ENCODE measurements at regions not wholly inside any gene's neighbourhood (a gene's known extent, or its start where the extent isn't known, plus 50 kb on each side); places are given as distances from the start of the nearest gene placed in this dataset.
A peak's percentile ranks its signal among the peaks of the same experiment; 100 is the strongest.

DNA sequence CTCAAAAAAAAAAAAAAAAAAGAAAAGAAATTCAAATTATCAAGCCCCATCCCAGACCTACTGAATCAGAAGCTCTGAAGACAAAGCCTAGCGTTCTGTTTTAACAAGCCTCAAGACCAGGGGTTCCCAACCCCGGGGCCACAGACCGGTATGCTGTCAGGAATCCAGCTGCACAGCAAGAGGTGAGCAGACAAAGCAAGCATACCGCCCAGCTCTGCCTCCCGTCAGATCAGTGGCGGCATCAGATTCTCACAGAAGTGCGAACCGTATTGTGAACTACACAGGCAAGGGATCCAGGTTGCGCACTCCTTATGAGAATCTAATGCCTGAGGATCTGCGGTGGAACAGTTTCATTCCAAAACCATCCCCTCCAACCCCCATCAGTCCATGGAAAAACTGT, 57.8 kb upstream of the RASAL2 start:
- TF ChIP-seq ZC3H10 (CRISPR knock-in tag; IDR thresholded peaks at IDR 0.05): no peak
- TF ChIP-seq, protein P1, sequence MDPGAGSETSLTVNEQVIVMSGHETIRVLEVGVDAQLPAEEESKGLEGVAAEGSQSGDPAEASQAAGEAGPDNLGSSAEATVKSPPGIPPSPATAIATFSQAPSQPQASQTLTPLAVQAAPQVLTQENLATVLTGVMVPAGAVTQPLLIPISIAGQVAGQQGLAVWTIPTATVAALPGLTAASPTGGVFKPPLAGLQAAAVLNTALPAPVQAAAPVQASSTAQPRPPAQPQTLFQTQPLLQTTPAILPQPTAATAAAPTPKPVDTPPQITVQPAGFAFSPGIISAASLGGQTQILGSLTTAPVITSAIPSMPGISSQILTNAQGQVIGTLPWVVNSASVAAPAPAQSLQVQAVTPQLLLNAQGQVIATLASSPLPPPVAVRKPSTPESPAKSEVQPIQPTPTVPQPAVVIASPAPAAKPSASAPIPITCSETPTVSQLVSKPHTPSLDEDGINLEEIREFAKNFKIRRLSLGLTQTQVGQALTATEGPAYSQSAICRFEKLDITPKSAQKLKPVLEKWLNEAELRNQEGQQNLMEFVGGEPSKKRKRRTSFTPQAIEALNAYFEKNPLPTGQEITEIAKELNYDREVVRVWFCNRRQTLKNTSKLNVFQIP (CRISPR knock-in tag; IDR thresholded peaks at IDR 0.05; ENCODE audit: borderline replicate concordance, low read depth): no peak
- TF ChIP-seq ZFP3 (CRISPR knock-in tag; IDR thresholded peaks at IDR 0.05): no peak
- no peak for TF ChIP-seq ZNF565 (CRISPR knock-in tag; conservative IDR thresholded peaks at IDR 0.05; ENCODE audit: low read depth)
- TF ChIP-seq SNAI2 (CRISPR knock-in tag; IDR thresholded peaks at IDR 0.05): no peak
- TF ChIP-seq, protein P2, sequence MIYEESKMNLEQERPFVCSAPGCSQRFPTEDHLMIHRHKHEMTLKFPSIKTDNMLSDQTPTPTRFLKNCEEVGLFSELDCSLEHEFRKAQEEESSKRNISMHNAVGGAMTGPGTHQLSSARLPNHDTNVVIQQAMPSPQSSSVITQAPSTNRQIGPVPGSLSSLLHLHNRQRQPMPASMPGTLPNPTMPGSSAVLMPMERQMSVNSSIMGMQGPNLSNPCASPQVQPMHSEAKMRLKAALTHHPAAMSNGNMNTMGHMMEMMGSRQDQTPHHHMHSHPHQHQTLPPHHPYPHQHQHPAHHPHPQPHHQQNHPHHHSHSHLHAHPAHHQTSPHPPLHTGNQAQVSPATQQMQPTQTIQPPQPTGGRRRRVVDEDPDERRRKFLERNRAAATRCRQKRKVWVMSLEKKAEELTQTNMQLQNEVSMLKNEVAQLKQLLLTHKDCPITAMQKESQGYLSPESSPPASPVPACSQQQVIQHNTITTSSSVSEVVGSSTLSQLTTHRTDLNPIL (CRISPR knock-in tag; IDR thresholded peaks at IDR 0.05; ENCODE audit: low read depth): no peak
- no peak for TF ChIP-seq PPARA (CRISPR knock-in tag; IDR thresholded peaks at IDR 0.05; ENCODE audit: borderline replicate concordance)
- TF ChIP-seq, protein P3, sequence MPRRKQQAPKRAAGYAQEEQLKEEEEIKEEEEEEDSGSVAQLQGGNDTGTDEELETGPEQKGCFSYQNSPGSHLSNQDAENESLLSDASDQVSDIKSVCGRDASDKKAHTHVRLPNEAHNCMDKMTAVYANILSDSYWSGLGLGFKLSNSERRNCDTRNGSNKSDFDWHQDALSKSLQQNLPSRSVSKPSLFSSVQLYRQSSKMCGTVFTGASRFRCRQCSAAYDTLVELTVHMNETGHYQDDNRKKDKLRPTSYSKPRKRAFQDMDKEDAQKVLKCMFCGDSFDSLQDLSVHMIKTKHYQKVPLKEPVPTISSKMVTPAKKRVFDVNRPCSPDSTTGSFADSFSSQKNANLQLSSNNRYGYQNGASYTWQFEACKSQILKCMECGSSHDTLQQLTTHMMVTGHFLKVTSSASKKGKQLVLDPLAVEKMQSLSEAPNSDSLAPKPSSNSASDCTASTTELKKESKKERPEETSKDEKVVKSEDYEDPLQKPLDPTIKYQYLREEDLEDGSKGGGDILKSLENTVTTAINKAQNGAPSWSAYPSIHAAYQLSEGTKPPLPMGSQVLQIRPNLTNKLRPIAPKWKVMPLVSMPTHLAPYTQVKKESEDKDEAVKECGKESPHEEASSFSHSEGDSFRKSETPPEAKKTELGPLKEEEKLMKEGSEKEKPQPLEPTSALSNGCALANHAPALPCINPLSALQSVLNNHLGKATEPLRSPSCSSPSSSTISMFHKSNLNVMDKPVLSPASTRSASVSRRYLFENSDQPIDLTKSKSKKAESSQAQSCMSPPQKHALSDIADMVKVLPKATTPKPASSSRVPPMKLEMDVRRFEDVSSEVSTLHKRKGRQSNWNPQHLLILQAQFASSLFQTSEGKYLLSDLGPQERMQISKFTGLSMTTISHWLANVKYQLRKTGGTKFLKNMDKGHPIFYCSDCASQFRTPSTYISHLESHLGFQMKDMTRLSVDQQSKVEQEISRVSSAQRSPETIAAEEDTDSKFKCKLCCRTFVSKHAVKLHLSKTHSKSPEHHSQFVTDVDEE (CRISPR knock-in tag; IDR thresholded peaks at IDR 0.05): no peak
- TF ChIP-seq RARB (CRISPR knock-in tag; IDR thresholded peaks at IDR 0.05): no peak
- no peak for TF ChIP-seq OSR1 (CRISPR knock-in tag; IDR thresholded peaks at IDR 0.05)
- no peak for TF ChIP-seq BACH2 (CRISPR knock-in tag; IDR thresholded peaks at IDR 0.05; ENCODE audit: borderline replicate concordance)
- no peak for TF ChIP-seq ISL1 (CRISPR knock-in tag; IDR thresholded peaks at IDR 0.05)
- no peak for TF ChIP-seq TOX (CRISPR knock-in tag; IDR thresholded peaks at IDR 0.05; ENCODE audit: borderline replicate concordance)
- TF ChIP-seq CSDC2 (CRISPR knock-in tag; IDR thresholded peaks at IDR 0.05): no peak
- TF ChIP-seq, protein P4, sequence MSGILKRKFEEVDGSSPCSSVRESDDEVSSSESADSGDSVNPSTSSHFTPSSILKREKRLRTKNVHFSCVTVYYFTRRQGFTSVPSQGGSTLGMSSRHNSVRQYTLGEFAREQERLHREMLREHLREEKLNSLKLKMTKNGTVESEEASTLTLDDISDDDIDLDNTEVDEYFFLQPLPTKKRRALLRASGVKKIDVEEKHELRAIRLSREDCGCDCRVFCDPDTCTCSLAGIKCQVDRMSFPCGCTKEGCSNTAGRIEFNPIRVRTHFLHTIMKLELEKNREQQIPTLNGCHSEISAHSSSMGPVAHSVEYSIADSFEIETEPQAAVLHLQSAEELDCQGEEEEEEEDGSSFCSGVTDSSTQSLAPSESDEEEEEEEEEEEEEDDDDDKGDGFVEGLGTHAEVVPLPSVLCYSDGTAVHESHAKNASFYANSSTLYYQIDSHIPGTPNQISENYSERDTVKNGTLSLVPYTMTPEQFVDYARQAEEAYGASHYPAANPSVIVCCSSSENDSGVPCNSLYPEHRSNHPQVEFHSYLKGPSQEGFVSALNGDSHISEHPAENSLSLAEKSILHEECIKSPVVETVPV (CRISPR knock-in tag; IDR thresholded peaks at IDR 0.05): no peak
- TF ChIP-seq GLIS3 (CRISPR knock-in tag; IDR thresholded peaks at IDR 0.05): no peak
- TF ChIP-seq ZFP30 (CRISPR knock-in tag; IDR thresholded peaks at IDR 0.05): no peak
- TF ChIP-seq, protein P5, sequence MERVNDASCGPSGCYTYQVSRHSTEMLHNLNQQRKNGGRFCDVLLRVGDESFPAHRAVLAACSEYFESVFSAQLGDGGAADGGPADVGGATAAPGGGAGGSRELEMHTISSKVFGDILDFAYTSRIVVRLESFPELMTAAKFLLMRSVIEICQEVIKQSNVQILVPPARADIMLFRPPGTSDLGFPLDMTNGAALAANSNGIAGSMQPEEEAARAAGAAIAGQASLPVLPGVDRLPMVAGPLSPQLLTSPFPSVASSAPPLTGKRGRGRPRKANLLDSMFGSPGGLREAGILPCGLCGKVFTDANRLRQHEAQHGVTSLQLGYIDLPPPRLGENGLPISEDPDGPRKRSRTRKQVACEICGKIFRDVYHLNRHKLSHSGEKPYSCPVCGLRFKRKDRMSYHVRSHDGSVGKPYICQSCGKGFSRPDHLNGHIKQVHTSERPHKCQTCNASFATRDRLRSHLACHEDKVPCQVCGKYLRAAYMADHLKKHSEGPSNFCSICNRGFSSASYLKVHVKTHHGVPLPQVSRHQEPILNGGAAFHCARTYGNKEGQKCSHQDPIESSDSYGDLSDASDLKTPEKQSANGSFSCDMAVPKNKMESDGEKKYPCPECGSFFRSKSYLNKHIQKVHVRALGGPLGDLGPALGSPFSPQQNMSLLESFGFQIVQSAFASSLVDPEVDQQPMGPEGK (CRISPR knock-in tag; IDR thresholded peaks at IDR 0.05; ENCODE audit: borderline replicate concordance): no peak
- no peak for ATAC-seq

GRCh38 chr1:178037510-178038253, 56.2 kb upstream of the RASAL2 start:
- TF ChIP-seq TOX (CRISPR knock-in tag; IDR thresholded peaks at IDR 0.05; ENCODE audit: borderline replicate concordance) (no peak), ZFP3 (CRISPR knock-in tag; IDR thresholded peaks at IDR 0.05) (no peak), ZNF70 (CRISPR knock-in tag; IDR thresholded peaks at IDR 0.05) (no peak), CSDC2 (CRISPR knock-in tag; IDR thresholded peaks at IDR 0.05) (no peak)
- TF ChIP-seq, protein P1 (CRISPR knock-in tag; IDR thresholded peaks at IDR 0.05; ENCODE audit: borderline replicate concordance, low read depth): no peak
- TF ChIP-seq, protein P4 (CRISPR knock-in tag; IDR thresholded peaks at IDR 0.05): no peak
- ATAC-seq: peak; percentile 100
